SK-N-MC (cell line): ENCODE measurements at regions not wholly inside any gene's neighbourhood (a gene's known extent, or its start where the extent isn't known, plus 50 kb on each side); places are given as distances from the start of the nearest gene placed in this dataset.

Source experiments
- EZH2 ChIP-seq: fragments of 200-600 bp; sonication (generic); IDR thresholded peaks from one replicate; pipeline ENCODE4 v1.6.1; 2017; ENCODE audit warnings: antibody characterized with exemption
- POLR2AphosphoS5 ChIP-seq: IDR thresholded peaks from 2 replicates; pipeline ENCODE4 v1.6.1; 2012; ENCODE audit warnings: mild to moderate bottlenecking, low read depth, low read length, borderline replicate concordance

DNA sequence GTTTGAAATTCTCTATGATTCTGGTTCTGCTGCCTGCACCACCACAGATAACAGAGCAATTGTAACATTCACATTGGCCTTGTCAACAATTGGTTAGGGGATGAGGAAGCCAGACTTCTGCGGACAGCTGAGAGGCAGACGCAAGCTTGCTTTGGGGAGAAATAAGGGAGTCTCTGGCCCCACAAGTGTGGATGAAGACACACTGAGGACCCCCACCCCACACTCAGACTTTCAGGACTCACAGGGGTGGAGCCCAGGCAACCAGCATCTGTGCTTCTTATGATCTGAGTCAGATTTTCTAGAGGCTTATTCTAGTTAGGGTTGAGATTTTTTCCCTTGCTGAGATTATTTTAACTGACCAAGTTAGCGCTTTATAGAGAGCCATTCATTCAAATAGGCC, 140.3 kb upstream of the IRX2 start:
- TF ChIP-seq POLR2AphosphoS5 (no peak), EZH2 (no peak)
